ENCODE measurements at regions not wholly inside any gene's neighbourhood (a gene's known extent, or its start where the extent isn't known, plus 50 kb on each side); places are given as distances from the start of the nearest gene placed in this dataset.

DNA sequence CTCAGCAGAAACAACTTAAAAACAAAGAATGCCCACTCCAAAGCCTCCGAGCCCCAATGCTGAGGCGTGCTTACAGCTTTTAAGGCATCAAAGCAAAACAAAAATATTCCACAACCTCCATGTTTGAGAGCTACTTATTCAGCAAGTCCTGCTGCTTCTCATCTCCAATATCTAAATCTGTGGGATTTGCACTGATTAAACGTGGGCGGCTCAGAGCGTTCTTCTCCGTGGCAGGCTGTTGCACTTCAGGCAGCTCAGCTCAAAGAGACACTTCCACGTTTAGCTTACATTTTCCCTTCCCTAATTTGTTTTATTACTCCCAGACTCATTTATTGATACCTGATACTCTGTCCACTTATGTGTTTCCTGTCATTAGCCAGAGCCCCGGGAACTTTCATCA is 282.6 kb upstream of the MCTP2 start:
- POLR2A ChIA-PET: no interaction called here

GRCh38 chr15:93943586-93943985 is 287.8 kb upstream of the MCTP2 start:
- H3K27ac Mint-ChIP-seq: no peak overlapping the region
- no peak for TF ChIP-seq CTCF (IDR thresholded peaks at IDR 0.05)
- DNase-seq (no peak), ATAC-seq (ENCODE audit: low read depth) (no peak)
- H3K36me3 Mint-ChIP-seq (ENCODE audit: low read depth): no peaks in the 10 kb centered on the region
- no peak overlapping the region for H3K4me3 Mint-ChIP-seq
- peaks cover 2% of the 10 kb centered on the region for H3K9me3 Mint-ChIP-seq
- peaks cover 2% of the 10 kb centered on the region for H3K27me3 Mint-ChIP-seq
- CTCF ChIA-PET: no interaction called here
- no peaks in the 10 kb centered on the region for H3K4me1 Mint-ChIP-seq
- POLR2A ChIA-PET: no interaction called here
- intact Hi-C loops (cut with micrococcal nuclease): no loop called here

More for the DNA sequence above, 282.6 kb upstream of the MCTP2 start:
- peaks cover 2% of the 10 kb centered on the region for H3K9me3 Mint-ChIP-seq
- no peaks in the 10 kb centered on the region for H3K36me3 Mint-ChIP-seq (ENCODE audit: low read depth)
- ATAC-seq (ENCODE audit: low read depth) (no peak), DNase-seq (no peak)
- TF ChIP-seq CTCF (IDR thresholded peaks at IDR 0.05): no peak
- no peak overlapping the region for H3K27ac Mint-ChIP-seq
- CTCF ChIA-PET: no interaction called here
- H3K27me3 Mint-ChIP-seq: no peaks in the 10 kb centered on the region
- H3K4me3 Mint-ChIP-seq: no peak overlapping the region
- no peaks in the 10 kb centered on the region for H3K4me1 Mint-ChIP-seq
- intact Hi-C loops (cut with micrococcal nuclease): no loop called here

DNA sequence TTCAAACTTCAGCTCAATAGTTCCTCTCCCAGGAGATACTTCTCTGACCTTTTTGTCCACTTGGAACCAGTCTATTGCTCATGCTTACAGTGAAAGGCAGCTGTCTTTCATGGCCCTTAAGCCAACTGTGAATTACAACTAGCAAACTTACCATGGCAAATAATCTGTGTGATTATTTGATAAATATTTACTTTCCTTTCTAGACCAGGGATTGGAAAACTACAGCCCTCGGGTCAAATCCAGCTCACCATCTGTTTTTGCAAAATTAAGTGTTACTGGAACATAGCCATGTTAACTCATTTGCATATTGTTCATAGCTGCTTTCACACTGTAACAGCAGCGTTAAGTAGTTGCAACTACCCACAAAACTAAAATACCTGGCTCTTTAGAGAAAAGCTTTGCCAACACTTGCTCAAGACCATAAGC is 289.1 kb upstream of the MCTP2 start:
- no peaks in the 10 kb centered on the region for H3K36me3 Mint-ChIP-seq (ENCODE audit: low read depth)
- POLR2A ChIA-PET: no interaction called here
- no peak overlapping the region for H3K4me3 Mint-ChIP-seq
- TF ChIP-seq CTCF (IDR thresholded peaks at IDR 0.05): no peak
- peaks cover 2% of the 10 kb centered on the region for H3K9me3 Mint-ChIP-seq
- intact Hi-C loops (cut with micrococcal nuclease): no loop called here
- no peak for DNase-seq
- no peaks in the 10 kb centered on the region for H3K4me1 Mint-ChIP-seq
- no peak overlapping the region for H3K27ac Mint-ChIP-seq
- ATAC-seq (ENCODE audit: low read depth): no peak
- peaks cover 2% of the 10 kb centered on the region for H3K27me3 Mint-ChIP-seq
- CTCF ChIA-PET: no interaction called here

DNA sequence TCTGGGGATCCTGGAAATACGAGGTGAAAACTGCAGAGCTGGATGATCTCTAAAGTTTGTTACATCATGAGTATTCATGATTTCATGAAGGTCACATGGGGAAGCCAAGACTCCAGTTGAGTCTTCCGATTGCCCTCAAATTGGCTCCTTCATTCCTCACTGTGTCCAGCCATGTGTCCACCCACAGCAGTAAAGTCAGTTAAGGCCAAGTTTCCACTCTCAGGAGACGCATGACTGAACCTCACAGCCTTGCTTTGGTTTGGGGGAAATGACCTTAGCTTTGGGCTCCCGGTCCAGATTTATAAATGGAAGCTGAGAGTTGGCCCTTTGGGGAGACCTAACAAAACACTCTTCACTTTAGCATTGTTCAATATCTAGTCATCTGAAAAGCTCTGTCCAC is 289.7 kb upstream of the MCTP2 start:
- TF ChIP-seq CTCF (IDR thresholded peaks at IDR 0.05): no peak
- Mint-ChIP-seq H3K4me1 (no peaks in the 10 kb centered on the region), H3K27ac (no peak overlapping the region), H3K4me3 (no peak overlapping the region), H3K36me3 (ENCODE audit: low read depth) (no peaks in the 10 kb centered on the region), H3K9me3 (peaks cover 2% of the 10 kb centered on the region), H3K27me3 (peaks cover 2% of the 10 kb centered on the region)
- POLR2A ChIA-PET: no interaction called here
- intact Hi-C loops (cut with micrococcal nuclease): no loop called here
- no peak for ATAC-seq (ENCODE audit: low read depth)
- DNase-seq: no peak
- CTCF ChIA-PET: no interaction called here

DNA sequence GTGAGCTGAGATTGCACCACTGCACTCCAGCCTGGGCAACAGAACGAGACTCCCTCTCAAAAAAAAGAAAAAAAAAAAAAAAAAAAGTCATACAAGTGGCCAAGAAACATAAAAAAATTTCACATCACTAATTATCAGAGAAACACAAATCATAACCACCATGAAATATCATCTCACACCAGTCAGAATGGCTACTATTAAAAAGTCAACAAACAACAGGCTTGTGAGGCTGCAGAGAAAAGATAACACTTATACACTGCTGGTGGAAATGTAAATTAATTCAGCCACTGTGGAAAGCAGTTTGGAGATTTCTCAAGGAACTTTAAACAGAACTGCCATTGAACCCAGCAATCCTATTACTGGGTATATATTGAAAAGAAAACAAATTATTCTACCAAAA is 291.1 kb upstream of the MCTP2 start:
- no peak for TF ChIP-seq CTCF (IDR thresholded peaks at IDR 0.05)
- H3K4me3 Mint-ChIP-seq: no peak overlapping the region
- no peak overlapping the region for H3K27ac Mint-ChIP-seq
- H3K36me3 Mint-ChIP-seq (ENCODE audit: low read depth): no peaks in the 10 kb centered on the region
- no peaks in the 10 kb centered on the region for H3K9me3 Mint-ChIP-seq
- H3K27me3 Mint-ChIP-seq: peaks cover 2% of the 10 kb centered on the region
- ATAC-seq (ENCODE audit: low read depth): no peak
- ChIA-PET POLR2A (no interaction called here), CTCF (no interaction called here)
- DNase-seq: no peak
- H3K4me1 Mint-ChIP-seq: no peaks in the 10 kb centered on the region
- intact Hi-C loops (cut with micrococcal nuclease): no loop called here

Measured in activated B cell treated with CpG ODN at 0.5 μM for 24 hours (primary cell).